ENCODE measurements at regions not wholly inside any gene's neighbourhood (a gene's known extent, or its start where the extent isn't known, plus 50 kb on each side); places are given as distances from the start of the nearest gene placed in this dataset.

DNA sequence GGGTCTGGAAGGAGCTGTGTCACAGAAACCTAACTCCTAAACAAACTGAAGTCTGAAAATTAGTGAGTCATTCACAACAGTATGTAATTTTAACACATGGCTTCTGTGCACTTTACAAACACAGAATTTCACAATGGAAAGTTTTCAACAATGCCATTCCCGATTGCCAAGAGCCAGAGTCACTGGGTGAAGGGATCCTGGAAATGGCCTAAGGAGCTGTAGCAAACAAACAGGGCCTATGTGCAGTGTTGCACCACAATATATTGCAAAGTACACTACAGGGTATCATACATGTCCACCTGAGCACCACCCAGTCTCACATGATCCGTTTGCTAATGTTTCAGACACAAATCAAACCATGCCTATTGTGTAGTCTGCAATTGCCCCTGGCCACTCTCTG lies 184.7 kb upstream of the OTX2 start:
- TF ChIP-seq, protein P1, sequence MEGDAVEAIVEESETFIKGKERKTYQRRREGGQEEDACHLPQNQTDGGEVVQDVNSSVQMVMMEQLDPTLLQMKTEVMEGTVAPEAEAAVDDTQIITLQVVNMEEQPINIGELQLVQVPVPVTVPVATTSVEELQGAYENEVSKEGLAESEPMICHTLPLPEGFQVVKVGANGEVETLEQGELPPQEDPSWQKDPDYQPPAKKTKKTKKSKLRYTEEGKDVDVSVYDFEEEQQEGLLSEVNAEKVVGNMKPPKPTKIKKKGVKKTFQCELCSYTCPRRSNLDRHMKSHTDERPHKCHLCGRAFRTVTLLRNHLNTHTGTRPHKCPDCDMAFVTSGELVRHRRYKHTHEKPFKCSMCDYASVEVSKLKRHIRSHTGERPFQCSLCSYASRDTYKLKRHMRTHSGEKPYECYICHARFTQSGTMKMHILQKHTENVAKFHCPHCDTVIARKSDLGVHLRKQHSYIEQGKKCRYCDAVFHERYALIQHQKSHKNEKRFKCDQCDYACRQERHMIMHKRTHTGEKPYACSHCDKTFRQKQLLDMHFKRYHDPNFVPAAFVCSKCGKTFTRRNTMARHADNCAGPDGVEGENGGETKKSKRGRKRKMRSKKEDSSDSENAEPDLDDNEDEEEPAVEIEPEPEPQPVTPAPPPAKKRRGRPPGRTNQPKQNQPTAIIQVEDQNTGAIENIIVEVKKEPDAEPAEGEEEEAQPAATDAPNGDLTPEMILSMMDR (IDR thresholded peaks at IDR 0.05) = no peak
- no peak for TF ChIP-seq POLR2A (IDR thresholded peaks at IDR 0.05)
